ENCODE measurements at regions not wholly inside any gene's neighbourhood (a gene's known extent, or its start where the extent isn't known, plus 50 kb on each side); places are given as distances from the start of the nearest gene placed in this dataset.

- intact Hi-C loops (cut with micrococcal nuclease; ENCODE audit: unreplicated experiment), result no loop called here
- H3K9ac ChIP-seq (ENCODE audit: insufficient read depth, low read depth, low read length), result no peak overlapping the region
- H3K4me2 ChIP-seq (ENCODE audit: low read depth, low read length), result no peak overlapping the region
- 16% methylated on average over 6 of the region's 6 CpGs for WGBS (ENCODE audit: low lambda C conversion rate)
- H3K27ac ChIP-seq (ENCODE audit: extremely low read length, insufficient read depth, low read length), result no peak overlapping the region
- H2AFZ ChIP-seq (ENCODE audit: low read length), result no peak overlapping the region
- no peaks in the 10 kb centered on the region for H3K4me1 ChIP-seq (ENCODE audit: insufficient read depth, low read length)
- FAIRE-seq (no peak), ATAC-seq (no peak), DNase-seq (ENCODE audit: low spot score) (no peak)
- ChIA-PET POLR2A (no interaction called here), CTCF (ENCODE audit: low intra/inter-chr PET ratio, low total read pairs) (no interaction called here)
- H3K27me3 ChIP-seq (ENCODE audit: control insufficient read depth in 1 of 2, insufficient read depth in 2 of 2, low read length in 2 of 2), result no peaks in the 10 kb centered on the region
- no peaks in the 10 kb centered on the region for H4K20me1 ChIP-seq (ENCODE audit: insufficient read depth, low read length)
- no peaks in the 10 kb centered on the region; the same call in none of the 2 replicates for H3K9me3 ChIP-seq (ENCODE audit: low read length)
- no TSS peak for BruUV-seq (replicated peaks)
- H3K4me3 ChIP-seq (replicated peaks in 1 of 3; ENCODE audit: insufficient read depth in 1 of 3, low read depth in 2 of 3, low read length in 3 of 3), result no peak overlapping the region
- no peaks in the 10 kb centered on the region for H3K36me3 ChIP-seq (replicated peaks in 1 of 2; ENCODE audit: control insufficient read depth in 1 of 2, insufficient read depth in 2 of 2, low read length in 2 of 2)
- in situ Hi-C loops (cut with HindIII; ENCODE audit: extremely low pct_ligation_motif_present, low pct_unique_long_range_greater_than_20kb), result no loop called here
- no peaks in the 10 kb centered on the region for H3K79me2 ChIP-seq (ENCODE audit: insufficient read depth, low read length)
- no peak for TF ChIP-seq STAT6 (CRISPR knock-in tag; IDR thresholded peaks at IDR 0.05; ENCODE audit: borderline replicate concordance)
- no peak for TF ChIP-seq MIXL1 (CRISPR knock-in tag; IDR thresholded peaks at IDR 0.05)
- no peak for TF ChIP-seq MTA1 (CRISPR knock-in tag; IDR thresholded peaks at IDR 0.05; ENCODE audit: borderline replicate concordance)
- TF ChIP-seq ATM (IDR thresholded peaks at IDR 0.05; ENCODE audit: borderline replicate concordance), result no peak
- no peak for TF ChIP-seq PBX2 (CRISPR knock-in tag; IDR thresholded peaks at IDR 0.05)
- no peak for TF ChIP-seq HOXD1 (CRISPR knock-in tag; IDR thresholded peaks at IDR 0.05)
- no peak for TF ChIP-seq NPAS2 (CRISPR knock-in tag; IDR thresholded peaks at IDR 0.05; ENCODE audit: borderline replicate concordance)
- no peak for TF ChIP-seq IKZF1 (IDR thresholded peaks at IDR 0.05)
- TF ChIP-seq ZNF652 (CRISPR knock-in tag; IDR thresholded peaks at IDR 0.05; ENCODE audit: borderline replicate concordance, low read depth), result no peak
- no peak for TF ChIP-seq ZNF563 (CRISPR knock-in tag; IDR thresholded peaks at IDR 0.05)
- TF ChIP-seq DRAP1 (CRISPR knock-in tag; IDR thresholded peaks at IDR 0.05), result no peak
- no peak for TF ChIP-seq ZNF318 (CRISPR knock-in tag; IDR thresholded peaks at IDR 0.05)
- TF ChIP-seq SP140L (CRISPR knock-in tag; IDR thresholded peaks at IDR 0.05; ENCODE audit: borderline replicate concordance), result no peak
These were observed 97.5 kb upstream of the ASIC2 start for GRCh38 chr17:33390479-33391176.

Measured in HepG2 (cell line).